GF-D8 (cell line): ENCODE measurements at regions not wholly inside any gene's neighbourhood (a gene's known extent, or its start where the extent isn't known, plus 50 kb on each side); places are given as distances from the start of the nearest gene placed in this dataset.
"Not testable (repeated sequence)": the region's sequence is repeated elsewhere in the genome, so short reads cannot be mapped to it uniquely, and the experiment has no call there.

Experiments
- DNase-seq: peaks from one replicate; lab custom pipeline; 2025; lab: John Stamatoyannopoulos, UW

DNA sequence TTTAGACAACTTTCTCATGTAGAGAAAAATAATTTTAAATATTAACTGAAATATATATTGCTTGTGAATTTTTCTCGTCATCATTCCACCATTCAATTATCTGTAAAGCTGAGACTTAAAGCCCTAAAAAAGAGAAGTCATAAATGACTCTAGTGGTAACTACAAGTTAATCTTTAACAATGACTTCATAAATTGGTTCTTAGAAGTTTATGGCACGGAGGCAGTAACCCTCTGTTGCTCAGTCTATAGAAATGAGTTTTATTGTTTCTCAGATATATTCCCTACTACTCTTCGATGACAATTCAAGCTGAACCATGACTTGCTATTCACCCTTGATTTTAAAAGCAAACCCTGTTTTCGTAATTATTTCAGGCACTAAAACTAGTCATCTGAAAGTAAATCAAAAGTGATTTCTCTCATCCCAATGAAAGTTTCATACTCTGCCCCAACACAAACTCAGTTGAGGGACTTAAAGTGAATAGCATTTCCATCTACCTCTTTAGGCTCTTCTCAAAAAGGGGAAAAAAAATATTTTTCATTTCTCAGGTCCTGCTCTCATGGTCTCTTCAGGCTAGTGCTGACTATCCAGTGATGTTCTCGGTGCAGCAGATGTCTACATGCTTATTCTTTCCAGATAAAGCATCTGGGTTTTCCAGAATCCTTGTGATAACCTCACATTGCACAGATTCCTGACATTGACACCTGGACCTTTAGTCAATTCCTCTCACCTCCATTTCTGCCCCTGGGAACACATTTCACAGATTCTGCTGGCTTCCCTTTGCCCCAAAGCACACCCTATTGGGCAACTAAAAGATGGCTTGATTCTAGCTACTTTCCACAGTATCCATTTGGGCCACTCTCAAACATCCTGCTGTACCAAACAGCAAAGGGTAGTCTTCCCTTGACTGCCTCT lies 207.8 kb upstream of the LRATD1 start:
- no peak for DNase-seq

- DNase-seq, result no peak
Observed at GRCh38 chr2:14425869-14426268, 206.6 kb upstream of the LRATD1 start.

DNA sequence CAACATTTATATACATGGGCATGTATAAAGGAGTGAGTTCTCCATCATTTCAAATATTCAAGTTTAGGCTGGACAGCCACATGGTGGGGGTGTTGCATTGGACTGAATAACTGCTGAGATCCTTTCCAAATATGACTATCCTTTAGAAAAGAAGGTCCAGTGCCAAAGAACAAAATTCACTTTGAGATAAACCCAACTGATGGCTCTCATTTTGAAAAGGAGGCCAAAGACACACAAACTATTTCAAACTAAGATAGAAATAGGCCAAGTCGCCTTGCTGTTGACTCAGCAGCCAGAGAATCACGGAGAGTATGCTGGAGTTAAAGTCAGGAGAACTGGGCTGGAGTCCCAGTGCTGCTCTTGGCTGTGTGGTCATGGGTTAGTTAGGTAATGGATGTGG lies 204.5 kb upstream of the LRATD1 start:
- DNase-seq, result no peak

DNA sequence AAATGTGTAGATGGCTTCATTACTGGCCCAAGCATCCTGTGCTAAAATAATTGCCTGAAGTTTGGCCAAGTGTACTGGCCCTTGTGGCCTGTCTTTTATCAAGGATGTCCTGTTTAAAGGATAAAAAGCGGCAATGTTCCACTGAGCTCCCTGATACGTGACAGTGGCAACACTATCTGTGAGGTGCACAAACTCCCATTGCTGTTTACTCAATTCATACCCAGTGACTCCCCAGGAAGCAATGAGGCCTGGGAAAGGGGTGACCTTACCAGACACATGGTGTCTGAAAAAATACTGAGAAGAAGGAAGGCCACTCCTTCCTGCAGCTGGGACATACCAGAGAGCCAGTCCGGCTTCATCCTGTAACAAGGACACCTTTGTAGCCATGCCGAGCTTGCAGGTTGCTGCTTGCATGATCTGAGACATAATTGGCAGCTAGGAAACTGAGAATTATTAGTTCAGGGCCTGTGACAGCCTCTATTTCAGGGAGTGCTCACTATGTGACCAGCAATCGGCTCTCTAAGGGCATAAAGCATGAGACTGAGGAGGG lies 198.5 kb upstream of the LRATD1 start:
- DNase-seq, result no peak

GRCh38 chr2:14445670-14446069 lies 186.8 kb upstream of the LRATD1 start:
- DNase-seq, result no peak

GRCh38 chr2:14448340-14448739 lies 184.2 kb upstream of the LRATD1 start:
- no peak for DNase-seq

DNA sequence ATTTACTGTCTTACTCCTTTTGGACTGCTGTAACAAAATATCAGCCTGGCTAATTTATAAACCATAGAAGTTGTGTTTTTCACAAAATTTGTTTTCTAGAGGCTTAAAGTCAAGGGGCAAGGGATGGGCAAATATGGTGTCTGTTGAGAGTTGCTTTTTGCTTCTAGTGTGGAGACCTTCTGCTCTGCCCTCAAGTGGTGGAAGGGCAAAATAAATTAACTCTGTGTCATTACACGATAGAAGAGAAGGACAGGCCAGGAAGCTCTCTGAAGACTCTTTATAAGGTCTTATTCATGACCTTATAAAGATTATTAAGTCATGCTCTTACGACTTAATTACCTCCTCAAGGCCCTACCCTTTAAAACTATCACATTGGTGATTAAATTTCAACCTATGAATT lies 181.2 kb upstream of the LRATD1 start:
- no peak for DNase-seq

- DNase-seq, result no peak
Observed at GRCh38 chr2:14454202-14454601, 178.3 kb upstream of the LRATD1 start.

DNA sequence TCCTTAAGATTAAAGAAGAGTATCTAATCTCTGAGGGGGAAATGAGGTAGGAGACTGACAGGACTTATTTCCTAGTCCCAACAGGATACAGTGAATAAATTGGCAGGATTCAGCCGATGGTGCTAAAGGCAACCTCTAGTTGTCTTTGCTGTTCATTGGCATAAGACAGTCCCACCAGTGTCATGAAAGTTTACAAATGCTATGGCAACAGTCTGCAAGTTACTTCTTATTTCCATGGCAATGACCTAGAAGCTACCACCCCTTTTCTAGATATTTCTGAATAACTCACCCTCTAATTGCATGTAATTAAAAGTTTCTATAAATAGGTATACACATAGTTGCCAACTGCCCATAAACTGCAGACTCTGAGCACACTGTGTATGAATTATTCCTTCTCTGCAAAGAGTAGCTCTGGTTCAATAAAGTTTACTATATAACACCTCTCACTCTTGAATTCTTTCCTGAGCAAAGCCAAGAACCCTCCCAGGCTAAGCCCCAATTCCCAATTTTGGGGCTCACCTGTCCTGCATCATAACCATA lies 172.7 kb upstream of the LRATD1 start:
- no peak for DNase-seq

- no peak for DNase-seq
Observed at GRCh38 chr2:14475994-14476393, 156.5 kb upstream of the LRATD1 start.

- DNase-seq, result no peak
Observed at GRCh38 chr2:14479486-14479885, 153.0 kb upstream of the LRATD1 start.

- no peak for DNase-seq
Observed at GRCh38 chr2:14480120-14480519, 152.4 kb upstream of the LRATD1 start.

DNA sequence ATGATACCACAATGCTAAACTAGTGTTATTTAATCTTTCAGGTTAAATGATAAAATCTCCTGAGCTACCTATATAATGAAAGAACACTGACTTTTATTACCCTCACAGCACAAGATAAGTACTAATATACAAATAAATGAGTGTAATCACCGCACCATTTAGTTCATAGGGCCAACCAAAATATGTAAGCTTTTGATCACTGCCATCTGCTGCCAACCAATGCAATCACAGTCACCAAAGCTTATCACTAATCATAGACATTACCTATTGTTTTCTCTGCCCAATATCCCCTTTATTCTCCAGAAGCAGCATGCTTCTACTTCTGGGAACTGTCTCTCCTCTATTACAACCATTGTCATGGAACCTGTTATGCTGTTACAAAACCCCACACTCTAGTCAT lies 151.6 kb upstream of the LRATD1 start:
- DNase-seq, result no peak

GRCh38 chr2:14492920-14493503 lies 139.5 kb upstream of the LRATD1 start:
- no peak for DNase-seq

- DNase-seq, result no peak
Observed at GRCh38 chr2:14494759-14495158, 137.8 kb upstream of the LRATD1 start.

GRCh38 chr2:14501061-14501460 lies 131.5 kb upstream of the LRATD1 start:
- no peak for DNase-seq

- not testable (repeated sequence) for DNase-seq
Observed at GRCh38 chr2:14506955-14507354, 125.6 kb upstream of the LRATD1 start.

DNA sequence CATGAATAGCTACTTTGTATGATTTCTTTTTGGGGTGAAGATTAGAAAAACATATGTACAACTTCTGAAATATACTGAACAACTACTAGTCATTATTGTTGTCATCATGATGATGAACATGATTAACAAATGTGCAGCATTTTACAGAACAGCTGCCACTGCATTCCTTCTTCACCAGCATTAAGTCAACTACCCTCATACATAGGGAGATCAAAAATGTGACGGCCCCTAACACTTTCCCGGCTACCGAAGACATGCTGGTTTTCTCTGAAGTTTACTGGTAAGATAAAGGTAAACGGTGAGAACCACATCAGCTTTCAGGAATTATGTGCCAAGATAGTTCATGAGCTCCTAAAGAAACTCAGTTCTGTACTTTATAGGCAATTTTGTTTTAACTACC lies 121.0 kb upstream of the LRATD1 start:
- DNase-seq, result no peak

DNA sequence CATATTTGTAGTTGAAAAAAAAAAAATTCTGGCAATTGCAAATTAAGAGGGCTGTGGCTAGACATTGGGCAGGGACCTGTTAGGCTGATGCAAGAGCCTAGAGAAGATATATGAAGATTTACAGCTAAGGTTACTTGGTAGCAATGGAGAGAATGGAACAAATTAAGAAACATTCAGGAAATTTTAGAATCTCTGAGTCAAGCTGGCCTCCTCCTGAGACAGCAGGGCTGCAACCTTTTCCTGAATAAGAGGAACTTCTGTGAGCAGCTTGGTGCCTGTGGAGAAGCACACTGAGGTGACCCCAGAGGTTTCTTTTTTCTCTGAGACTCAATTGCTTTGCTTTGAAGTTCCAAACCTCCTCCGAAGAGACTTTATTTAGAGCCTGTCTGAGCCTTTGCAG lies 118.6 kb upstream of the LRATD1 start:
- no peak for DNase-seq

DNA sequence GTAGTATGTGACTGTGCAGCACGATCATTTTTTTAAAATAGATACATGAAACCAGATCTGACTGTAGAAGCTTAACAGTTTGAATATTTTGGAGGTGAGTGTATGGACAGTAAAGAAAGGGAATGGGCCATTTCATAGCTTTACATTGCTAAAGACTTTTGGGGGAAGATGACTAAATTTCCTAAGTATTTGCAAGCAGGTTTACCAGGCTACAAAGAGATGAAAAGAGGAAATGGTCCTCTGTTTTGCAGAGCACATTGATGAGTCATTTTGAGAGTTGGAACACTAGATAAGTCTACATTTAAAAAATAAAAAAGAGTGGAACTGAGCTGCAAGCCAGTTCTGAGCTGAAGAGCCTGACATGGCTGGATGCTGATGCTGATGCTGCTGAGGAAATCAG lies 115.7 kb upstream of the LRATD1 start:
- DNase-seq, result no peak

GRCh38 chr2:14517731-14518130 lies 114.8 kb upstream of the LRATD1 start:
- no peak for DNase-seq

- no peak for DNase-seq
Observed at GRCh38 chr2:14520385-14520945, 112.1 kb upstream of the LRATD1 start.
